SKM-1 treated with dmso at 0.1 percent for 144 hours (cell line): ENCODE measurements at regions not wholly inside any gene's neighbourhood (a gene's known extent, or its start where the extent isn't known, plus 50 kb on each side); places are given as distances from the start of the nearest gene placed in this dataset.

Experiments
- DNase-seq: peaks from one replicate; lab custom pipeline; 2025; ENCODE audit not compliant: unreplicated experiment; lab: John Stamatoyannopoulos, UW

DNA sequence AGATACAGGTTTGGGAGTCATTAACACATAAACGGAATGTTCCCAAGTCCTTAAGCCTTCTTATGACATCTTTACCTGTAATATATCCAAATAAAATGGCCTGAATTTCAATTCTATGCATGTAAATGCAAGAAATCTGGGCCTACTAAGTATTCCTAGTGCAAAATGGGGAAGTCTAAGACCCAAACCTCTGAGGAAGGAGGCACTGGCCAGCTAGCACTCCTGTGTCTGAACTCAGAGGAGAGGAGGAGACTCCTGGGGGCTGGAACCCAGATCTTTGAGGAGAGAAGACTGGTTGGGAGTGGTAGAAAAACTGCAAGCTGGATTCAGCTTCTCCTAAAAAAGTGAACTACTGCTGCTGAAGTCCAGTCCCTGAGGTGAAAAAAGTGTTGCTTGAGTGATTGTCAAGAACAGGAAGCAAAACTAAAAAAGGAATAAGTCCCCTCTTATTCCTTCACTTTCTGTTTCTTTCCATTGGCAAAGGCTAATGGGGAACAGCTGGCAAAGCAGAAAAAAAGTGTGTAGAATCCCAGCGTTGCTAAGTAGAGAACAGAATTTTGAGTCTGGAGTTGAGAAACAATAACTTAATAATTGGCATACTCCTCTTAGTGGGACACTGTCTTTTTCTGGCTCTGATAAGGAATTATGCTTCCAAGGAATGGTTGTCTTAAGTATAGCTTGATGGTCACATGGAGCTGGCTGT lies 54.8 kb upstream of the ATP2C1 start:
- peak; percentile 39 for DNase-seq

DNA sequence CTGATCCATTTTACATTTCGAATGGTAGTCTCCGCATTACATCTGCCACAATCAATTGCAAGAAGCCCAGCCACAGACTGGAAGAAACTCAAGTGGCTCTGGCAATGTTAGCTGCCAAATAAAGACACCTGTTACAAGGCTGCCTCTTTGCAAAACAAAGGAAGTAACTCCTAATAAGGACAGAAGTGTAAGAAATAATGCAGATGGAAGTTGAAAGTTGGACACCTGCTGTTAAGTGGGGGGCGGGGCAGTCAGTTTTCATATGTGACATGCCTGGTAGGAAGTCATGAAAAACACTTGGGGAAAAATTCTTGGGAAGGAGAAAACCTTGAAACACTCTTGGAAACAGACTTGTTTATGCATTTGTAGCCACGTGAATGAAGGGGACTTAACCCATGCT lies 54.1 kb upstream of the ATP2C1 start:
- no peak for DNase-seq

DNA sequence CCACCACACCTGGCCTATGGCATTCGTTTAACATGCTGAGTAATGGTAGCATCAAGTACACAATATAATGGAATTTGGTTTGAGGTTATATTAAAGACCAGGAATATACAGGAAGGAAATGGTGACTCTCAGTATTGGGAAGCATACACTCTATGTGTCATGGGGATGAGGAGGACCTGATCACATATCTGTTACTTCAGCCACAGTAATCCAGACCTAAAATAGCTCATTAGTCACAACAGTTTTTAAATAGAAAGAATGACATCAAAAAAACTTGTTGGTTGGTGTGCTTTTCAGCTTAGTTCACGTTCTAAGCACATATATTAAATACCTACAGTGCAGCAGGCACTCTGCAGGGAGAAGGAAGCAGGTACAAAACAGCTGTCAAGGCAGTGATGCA lies 52.5 kb upstream of the ATP2C1 start:
- DNase-seq = no peak

DNA sequence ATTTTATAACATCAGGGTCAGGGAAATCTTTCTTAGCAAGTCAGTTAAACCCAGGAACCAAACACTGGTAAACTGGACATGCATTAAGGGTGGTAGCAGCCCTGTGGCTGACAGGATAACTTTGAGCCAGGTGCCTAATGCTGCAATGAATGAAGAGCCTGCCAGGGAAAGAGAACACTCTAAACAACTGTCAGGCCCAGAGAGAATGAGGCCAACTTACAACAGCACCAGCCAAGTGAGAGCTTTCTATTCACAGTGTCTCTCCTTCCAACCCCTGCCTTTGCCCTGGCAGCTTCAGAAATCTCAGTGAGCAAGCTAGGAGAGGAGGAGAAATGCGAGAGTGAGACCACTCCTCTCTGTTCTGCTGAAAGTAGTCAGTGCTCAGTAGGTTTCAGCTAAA lies 50.4 kb upstream of the ATP2C1 start:
- no peak for DNase-seq
